ENCODE measurements at regions not wholly inside any gene's neighbourhood (a gene's known extent, or its start where the extent isn't known, plus 50 kb on each side); places are given as distances from the start of the nearest gene placed in this dataset.
"Not testable (repeated sequence)": the region's sequence is repeated elsewhere in the genome, so short reads cannot be mapped to it uniquely, and the experiment has no call there.

GRCh38 chr1:30225357-30225756 is 498.0 kb downstream of the MATN1 start:
- CTCF ChIA-PET, result interaction anchor here (1.1 kb wide), 1 partner anchor 34 kb away, joined by 3 read pairs; no protein-coding TSS in a partner anchor
- H3K4me1 Mint-ChIP-seq, result no peaks in the 10 kb centered on the region
- no peak overlapping the region for H3K27ac Mint-ChIP-seq
- no peak overlapping the region for H3K4me3 Mint-ChIP-seq
- H3K27me3 Mint-ChIP-seq, result no peaks in the 10 kb centered on the region
- DNase-seq, result no peak
- POLR2A ChIA-PET, result interaction anchor here (0.7 kb wide), 1 partner anchor 501 kb away, joined by 3 read pairs; no protein-coding TSS in a partner anchor
- no peaks in the 10 kb centered on the region for H3K36me3 Mint-ChIP-seq (ENCODE audit: low read depth)
- H3K9me3 Mint-ChIP-seq, result no peaks in the 10 kb centered on the region

- CTCF ChIA-PET, result no interaction called here
- H3K36me3 Mint-ChIP-seq (ENCODE audit: low read depth), result no peaks in the 10 kb centered on the region
- H3K4me3 Mint-ChIP-seq, result no peak overlapping the region
Observed at GRCh38 chr1:30219675-30220074, 503.7 kb downstream of the MATN1 start.

GRCh38 chr1:30218438-30218837 is 504.9 kb downstream of the MATN1 start:
- Mint-ChIP-seq H3K27ac (no peak overlapping the region), H3K36me3 (ENCODE audit: low read depth) (no peaks in the 10 kb centered on the region), H3K4me1 (no peaks in the 10 kb centered on the region), H3K9me3 (peaks cover 2% of the 10 kb centered on the region), H3K4me3 (no peak overlapping the region), H3K27me3 (peaks cover 9% of the 10 kb centered on the region)
- DNase-seq, result no peak
- CTCF ChIA-PET, result no interaction called here
- POLR2A ChIA-PET, result no interaction called here

More at GRCh38 chr1:30219675-30220074, 503.7 kb downstream of the MATN1 start:
- H3K27me3 Mint-ChIP-seq, result peaks cover 9% of the 10 kb centered on the region
- no peak overlapping the region for H3K27ac Mint-ChIP-seq
- peaks cover 2% of the 10 kb centered on the region for H3K9me3 Mint-ChIP-seq
- POLR2A ChIA-PET, result no interaction called here
- no peaks in the 10 kb centered on the region for H3K4me1 Mint-ChIP-seq
- DNase-seq, result no peak

DNA sequence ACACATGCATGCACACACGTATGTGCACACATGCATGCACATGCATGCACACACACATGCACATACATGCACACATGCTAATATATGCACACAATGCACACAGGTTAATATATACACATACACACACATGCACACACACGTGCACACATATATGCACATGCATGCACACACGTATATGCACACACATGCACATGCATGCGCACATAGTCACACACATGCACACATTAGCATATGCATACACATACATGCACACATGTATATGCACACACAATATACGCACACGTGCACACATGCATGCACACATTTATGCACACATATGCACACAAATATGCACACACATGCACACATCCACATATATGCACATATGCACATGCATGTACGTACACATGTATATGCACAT is 506.8 kb downstream of the MATN1 start:
- Mint-ChIP-seq H3K9me3 (peaks cover 2% of the 10 kb centered on the region), H3K27me3 (peaks cover 12% of the 10 kb centered on the region), H3K4me1 (no peaks in the 10 kb centered on the region), H3K4me3 (no peak overlapping the region), H3K27ac (no peak overlapping the region), H3K36me3 (ENCODE audit: low read depth) (no peaks in the 10 kb centered on the region)
- POLR2A ChIA-PET, result no interaction called here
- CTCF ChIA-PET, result no interaction called here
- DNase-seq, result no peak

DNA sequence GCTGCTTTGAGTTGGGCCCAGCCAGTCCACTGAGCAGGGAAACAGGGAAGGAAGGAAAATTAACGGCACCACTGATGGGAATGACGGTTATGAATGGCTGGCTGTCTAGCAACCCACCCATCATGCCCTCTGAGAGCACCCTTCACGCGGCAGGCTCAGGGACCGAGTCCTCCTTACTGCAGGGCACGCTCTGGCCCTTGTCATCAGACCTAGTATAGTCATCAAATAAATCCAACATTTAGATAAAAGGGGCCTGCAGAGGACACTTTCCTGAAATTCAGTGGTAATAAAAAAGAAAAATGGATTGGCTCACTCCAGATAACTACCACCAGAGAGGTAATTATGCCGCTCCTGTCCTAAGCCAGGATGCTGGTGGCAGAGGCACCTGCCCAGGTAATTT is 509.4 kb downstream of the MATN1 start:
- Mint-ChIP-seq H3K4me1 (no peaks in the 10 kb centered on the region), H3K27me3 (peaks cover 8% of the 10 kb centered on the region), H3K4me3 (no peak overlapping the region), H3K27ac (no peak overlapping the region), H3K9me3 (peaks cover 2% of the 10 kb centered on the region), H3K36me3 (ENCODE audit: low read depth) (no peaks in the 10 kb centered on the region)
- DNase-seq, result no peak
- ChIA-PET CTCF (interaction anchor here (1.9 kb wide), 1 partner anchor 18 kb away, joined by 5 read pairs; no protein-coding TSS in a partner anchor), POLR2A (no interaction called here)

GRCh38 chr1:30207962-30208361 is 515.4 kb downstream of the MATN1 start:
- POLR2A ChIA-PET; H3K36me3 Mint-ChIP-seq (ENCODE audit: low read depth); H3K9me3 Mint-ChIP-seq; H3K4me3 Mint-ChIP-seq; H3K4me1 Mint-ChIP-seq; CTCF ChIA-PET; DNase-seq; H3K27ac Mint-ChIP-seq: not testable (repeated sequence)
- H3K27me3 Mint-ChIP-seq, result peaks cover 13% of the 10 kb centered on the region

GRCh38 chr1:30206631-30207030 is 516.8 kb downstream of the MATN1 start:
- H3K9me3 Mint-ChIP-seq; H3K4me3 Mint-ChIP-seq; H3K27ac Mint-ChIP-seq; CTCF ChIA-PET; H3K36me3 Mint-ChIP-seq (ENCODE audit: low read depth); H3K27me3 Mint-ChIP-seq; DNase-seq; POLR2A ChIA-PET; H3K4me1 Mint-ChIP-seq: not testable (repeated sequence)

DNA sequence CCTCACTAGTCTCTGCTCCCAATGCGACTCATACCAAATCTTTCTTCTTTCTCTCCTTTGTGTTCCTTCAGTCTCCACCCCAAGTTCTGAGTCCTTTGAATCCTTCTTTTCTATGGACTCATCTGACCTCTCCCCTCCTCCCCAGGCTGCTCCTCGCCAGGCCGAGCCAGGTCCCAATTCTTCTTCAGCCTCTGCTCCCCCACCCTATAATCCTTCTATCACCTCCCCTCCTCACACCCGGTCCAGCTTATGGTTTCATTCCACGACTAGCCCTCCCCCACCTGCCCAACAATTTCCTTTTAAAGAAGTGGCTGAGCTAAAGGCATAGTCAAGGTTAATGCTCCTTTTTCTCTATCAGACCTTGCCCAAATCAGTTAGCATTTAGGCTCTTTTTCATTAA is 518.5 kb downstream of the MATN1 start:
- H3K4me3 Mint-ChIP-seq; CTCF ChIA-PET; H3K36me3 Mint-ChIP-seq (ENCODE audit: low read depth); H3K27me3 Mint-ChIP-seq; H3K9me3 Mint-ChIP-seq; H3K4me1 Mint-ChIP-seq; POLR2A ChIA-PET; H3K27ac Mint-ChIP-seq; DNase-seq: not testable (repeated sequence)

DNA sequence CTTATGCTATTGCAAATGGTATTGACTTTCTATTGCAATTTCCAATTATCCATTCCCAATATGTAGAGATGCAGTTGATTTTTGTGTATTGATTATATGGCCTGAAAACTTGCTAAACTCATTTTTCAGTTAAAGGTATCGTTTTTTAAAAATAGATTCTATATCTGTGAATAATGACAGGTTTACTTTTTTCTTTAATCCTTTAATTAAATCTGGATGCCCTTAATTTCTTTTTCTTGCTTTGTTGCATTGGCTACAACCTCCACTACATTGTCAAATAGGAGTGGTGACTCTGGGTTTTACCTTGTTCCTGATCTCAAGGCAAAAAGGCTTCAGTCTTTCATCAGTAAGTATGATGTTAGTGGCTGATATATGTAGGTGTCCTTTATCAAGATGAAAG is 522.4 kb downstream of the MATN1 start:
- Mint-ChIP-seq H3K4me1 (peaks cover 8% of the 10 kb centered on the region), H3K9me3 (peaks cover 5% of the 10 kb centered on the region), H3K36me3 (ENCODE audit: low read depth) (no peaks in the 10 kb centered on the region), H3K27me3 (peaks cover 20% of the 10 kb centered on the region), H3K27ac (no peak overlapping the region), H3K4me3 (no peak overlapping the region)
- CTCF ChIA-PET, result no interaction called here
- POLR2A ChIA-PET, result no interaction called here
- DNase-seq, result no peak

DNA sequence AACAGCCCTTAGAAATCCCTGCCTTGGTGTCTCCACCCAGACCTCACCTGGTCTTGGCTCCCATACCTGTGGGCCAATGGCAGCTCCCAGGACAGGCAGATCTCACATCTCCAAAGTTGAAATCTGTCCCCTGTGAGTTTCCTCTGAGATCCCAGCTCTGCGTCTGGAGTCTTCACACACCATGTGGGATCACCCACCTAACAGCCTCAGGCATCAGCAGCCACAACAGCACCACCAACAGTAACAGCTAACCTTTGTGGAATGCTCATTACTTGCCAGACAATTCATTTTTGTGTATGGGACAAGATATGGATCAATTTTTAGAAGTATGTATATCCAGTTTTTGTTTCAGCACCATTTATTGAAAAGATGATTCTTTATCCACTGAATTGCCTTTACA is 523.2 kb downstream of the MATN1 start:
- no peak overlapping the region for H3K4me3 Mint-ChIP-seq
- H3K27me3 Mint-ChIP-seq, result peaks cover 22% of the 10 kb centered on the region
- peaks cover 5% of the 10 kb centered on the region for H3K9me3 Mint-ChIP-seq
- ChIA-PET CTCF (no interaction called here), POLR2A (no interaction called here)
- H3K36me3 Mint-ChIP-seq (ENCODE audit: low read depth), result no peaks in the 10 kb centered on the region
- H3K4me1 Mint-ChIP-seq, result peaks cover 10% of the 10 kb centered on the region
- H3K27ac Mint-ChIP-seq, result no peak overlapping the region
- DNase-seq, result no peak

- no peak for DNase-seq
- Mint-ChIP-seq H3K27me3 (peaks cover 22% of the 10 kb centered on the region), H3K27ac (no peak overlapping the region), H3K36me3 (ENCODE audit: low read depth) (no peaks in the 10 kb centered on the region), H3K4me1 (peaks cover 10% of the 10 kb centered on the region), H3K9me3 (peaks cover 5% of the 10 kb centered on the region), H3K4me3 (no peak overlapping the region)
- ChIA-PET CTCF (no interaction called here), POLR2A (no interaction called here)
Observed at GRCh38 chr1:30199563-30199962, 523.8 kb downstream of the MATN1 start.

- Mint-ChIP-seq H3K27ac (no peak overlapping the region), H3K27me3 (peaks cover 20% of the 10 kb centered on the region), H3K36me3 (ENCODE audit: low read depth) (no peaks in the 10 kb centered on the region), H3K4me3 (no peak overlapping the region), H3K4me1 (peaks cover 10% of the 10 kb centered on the region), H3K9me3 (peaks cover 5% of the 10 kb centered on the region)
- POLR2A ChIA-PET, result no interaction called here
- DNase-seq, result no peak
- CTCF ChIA-PET, result no interaction called here
Observed at GRCh38 chr1:30198795-30199403, 524.5 kb downstream of the MATN1 start.

GRCh38 chr1:30198451-30198760 is 525.0 kb downstream of the MATN1 start:
- H3K4me1 Mint-ChIP-seq, result peaks cover 13% of the 10 kb centered on the region
- CTCF ChIA-PET, result no interaction called here
- POLR2A ChIA-PET, result no interaction called here

GRCh38 chr1:30197639-30198450 is 525.5 kb downstream of the MATN1 start:
- no peak overlapping the region for H3K27ac Mint-ChIP-seq
- H3K36me3 Mint-ChIP-seq (ENCODE audit: low read depth), result no peaks in the 10 kb centered on the region

More at GRCh38 chr1:30198451-30198760, 525.0 kb downstream of the MATN1 start:
- H3K9me3 Mint-ChIP-seq, result peaks cover 5% of the 10 kb centered on the region
- H3K4me3 Mint-ChIP-seq, result no peak overlapping the region
- H3K27ac Mint-ChIP-seq, result no peak overlapping the region
- H3K27me3 Mint-ChIP-seq, result peaks cover 17% of the 10 kb centered on the region
- no peaks in the 10 kb centered on the region for H3K36me3 Mint-ChIP-seq (ENCODE audit: low read depth)
- no peak for DNase-seq

More at GRCh38 chr1:30197639-30198450, 525.5 kb downstream of the MATN1 start:
- Mint-ChIP-seq H3K27me3 (peaks cover 17% of the 10 kb centered on the region), H3K9me3 (peaks cover 5% of the 10 kb centered on the region), H3K4me3 (no peak overlapping the region), H3K4me1 (peaks cover 18% of the 10 kb centered on the region)
- no peak for DNase-seq
- POLR2A ChIA-PET, result no interaction called here
- CTCF ChIA-PET, result no interaction called here
